Activated effector memory CD4-positive, alpha-beta T cell treated with Interleukin-2 at 50 U/mL for 16 hours (primary cell): ENCODE measurements at regions not wholly inside any gene's neighbourhood (a gene's known extent, or its start where the extent isn't known, plus 50 kb on each side); places are given as distances from the start of the nearest gene placed in this dataset.
"Not testable (repeated sequence)": the region's sequence is repeated elsewhere in the genome, so short reads cannot be mapped to it uniquely, and the experiment has no call there.

Source experiments
- DNase-seq: peaks from one replicate; pipeline ENCODE4 v3.0.0-alpha.2; 2020

GRCh38 chr17:34771891-34772290 lies 189.4 kb downstream of the CCT6B start:
- DNase-seq, result no peak

- no peak for DNase-seq
Measured at GRCh38 chr17:34770586-34770985, 190.7 kb downstream of the CCT6B start.

- no peak for DNase-seq
Measured at GRCh38 chr17:34769899-34770298, 190.5 kb downstream of the TMEM132E start.

GRCh38 chr17:34769049-34769448 lies 189.7 kb downstream of the TMEM132E start:
- no peak for DNase-seq

GRCh38 chr17:34765291-34765690 lies 185.9 kb downstream of the TMEM132E start:
- no peak for DNase-seq

GRCh38 chr17:34764716-34765115 lies 185.3 kb downstream of the TMEM132E start:
- DNase-seq, result no peak

- DNase-seq, result no peak
Measured at GRCh38 chr17:34763728-34764665, 184.6 kb downstream of the TMEM132E start.

- no peak for DNase-seq
Measured at GRCh38 chr17:34762078-34762477, 182.7 kb downstream of the TMEM132E start.

- no peak for DNase-seq
Measured at GRCh38 chr17:34761646-34762045, 182.3 kb downstream of the TMEM132E start.

GRCh38 chr17:34760931-34761495 lies 181.6 kb downstream of the TMEM132E start:
- no peak for DNase-seq

GRCh38 chr17:34758718-34759117 lies 179.3 kb downstream of the TMEM132E start:
- DNase-seq, result no peak

- no peak for DNase-seq
Measured at GRCh38 chr17:34758316-34758715, 178.9 kb downstream of the TMEM132E start.

- DNase-seq, result no peak
Measured at GRCh38 chr17:34757611-34758010, 178.2 kb downstream of the TMEM132E start.

- no peak for DNase-seq
Measured at GRCh38 chr17:34757106-34757505, 177.7 kb downstream of the TMEM132E start.

- DNase-seq, result no peak
Measured at GRCh38 chr17:34756637-34757021, 177.2 kb downstream of the TMEM132E start.

GRCh38 chr17:34755981-34756636 lies 176.7 kb downstream of the TMEM132E start:
- no peak for DNase-seq

GRCh38 chr17:34755371-34755770 lies 176.0 kb downstream of the TMEM132E start:
- DNase-seq, result no peak

- DNase-seq, result no peak
Measured at GRCh38 chr17:34750004-34750403, 170.6 kb downstream of the TMEM132E start.

GRCh38 chr17:34741967-34742366 lies 162.6 kb downstream of the TMEM132E start:
- no peak for DNase-seq

GRCh38 chr17:34740565-34741520 lies 161.5 kb downstream of the TMEM132E start:
- no peak for DNase-seq

- no peak for DNase-seq
Measured at GRCh38 chr17:34739386-34739785, 160.0 kb downstream of the TMEM132E start.

- not testable (repeated sequence) for DNase-seq
Measured at GRCh38 chr17:34737673-34738072, 158.3 kb downstream of the TMEM132E start.

GRCh38 chr17:34736611-34737010 lies 157.2 kb downstream of the TMEM132E start:
- DNase-seq, result no peak
